ENCODE measurements at regions not wholly inside any gene's neighbourhood (a gene's known extent, or its start where the extent isn't known, plus 50 kb on each side); places are given as distances from the start of the nearest gene placed in this dataset.

GRCh38 chr9:105967797-105968196, 273.5 kb downstream of the TMEM38B start:
- Histone ChIP-seq H3K36me3 (no peaks in the 10 kb centered on the region), H3K4me1 (ENCODE audit: control insufficient read depth in 1 of 2, low read depth in 2 of 2) (no peaks in the 10 kb centered on the region), H3K27ac (no peak overlapping the region), H3K4me3 (no peak overlapping the region), H3K9me3 (no peaks in the 10 kb centered on the region), H3K27me3 (replicated peaks; ENCODE audit: insufficient read depth) (no peaks in the 10 kb centered on the region)
- DNase-seq (ENCODE audit: low spot score), result no peak
- TF ChIP-seq CTCF (IDR thresholded peaks at IDR 0.05), result no peak
- ATAC-seq (ENCODE audit: insufficient number of reproducible peaks, low FRiP score, low read depth), result no peak

- TF ChIP-seq CTCF (IDR thresholded peaks at IDR 0.05), result no peak
- ATAC-seq (ENCODE audit: insufficient number of reproducible peaks, low FRiP score, low read depth), result no peak
- no peak overlapping the region for H3K27ac ChIP-seq
- H3K36me3 ChIP-seq, result no peaks in the 10 kb centered on the region
- no peaks in the 10 kb centered on the region for H3K9me3 ChIP-seq
- DNase-seq (ENCODE audit: low spot score), result no peak
- no peaks in the 10 kb centered on the region for H3K27me3 ChIP-seq (replicated peaks; ENCODE audit: insufficient read depth)
- no peak overlapping the region for H3K4me3 ChIP-seq
- H3K4me1 ChIP-seq (ENCODE audit: control insufficient read depth in 1 of 2, low read depth in 2 of 2), result no peaks in the 10 kb centered on the region
These were observed 274.6 kb downstream of the TMEM38B start for GRCh38 chr9:105968811-105969466.

- no peak for ATAC-seq (ENCODE audit: insufficient number of reproducible peaks, low FRiP score, low read depth)
- Histone ChIP-seq H3K4me3 (no peak overlapping the region), H3K27ac (no peak overlapping the region), H3K27me3 (replicated peaks; ENCODE audit: insufficient read depth) (no peaks in the 10 kb centered on the region), H3K36me3 (no peaks in the 10 kb centered on the region), H3K4me1 (ENCODE audit: control insufficient read depth in 1 of 2, low read depth in 2 of 2) (no peaks in the 10 kb centered on the region), H3K9me3 (no peaks in the 10 kb centered on the region)
- TF ChIP-seq CTCF (IDR thresholded peaks at IDR 0.05), result no peak
- DNase-seq (ENCODE audit: low spot score), result no peak
These were observed 275.3 kb downstream of the TMEM38B start for GRCh38 chr9:105969636-105970035.

GRCh38 chr9:105971986-105972385, 277.6 kb downstream of the TMEM38B start:
- Histone ChIP-seq H3K9me3 (no peaks in the 10 kb centered on the region), H3K4me3 (no peak overlapping the region), H3K27me3 (replicated peaks; ENCODE audit: insufficient read depth) (no peaks in the 10 kb centered on the region), H3K36me3 (no peaks in the 10 kb centered on the region), H3K4me1 (ENCODE audit: control insufficient read depth in 1 of 2, low read depth in 2 of 2) (no peaks in the 10 kb centered on the region), H3K27ac (no peak overlapping the region)
- ATAC-seq (ENCODE audit: insufficient number of reproducible peaks, low FRiP score, low read depth), result no peak
- TF ChIP-seq CTCF (IDR thresholded peaks at IDR 0.05), result no peak
- DNase-seq (ENCODE audit: low spot score), result no peak

- Histone ChIP-seq H3K27ac (no peak overlapping the region), H3K4me1 (ENCODE audit: control insufficient read depth in 1 of 2, low read depth in 2 of 2) (no peaks in the 10 kb centered on the region), H3K9me3 (no peaks in the 10 kb centered on the region), H3K27me3 (replicated peaks; ENCODE audit: insufficient read depth) (no peaks in the 10 kb centered on the region), H3K4me3 (no peak overlapping the region), H3K36me3 (no peaks in the 10 kb centered on the region)
- DNase-seq (ENCODE audit: low spot score) (no peak), ATAC-seq (ENCODE audit: insufficient number of reproducible peaks, low FRiP score, low read depth) (no peak)
- no peak for TF ChIP-seq CTCF (IDR thresholded peaks at IDR 0.05)
These were observed 278.3 kb downstream of the TMEM38B start for GRCh38 chr9:105972466-105973204.
